ENCODE measurements at regions not wholly inside any gene's neighbourhood (a gene's known extent, or its start where the extent isn't known, plus 50 kb on each side); places are given as distances from the start of the nearest gene placed in this dataset.

- no peak for DNase-seq (ENCODE audit: low read depth)
- H3K4me3 ChIP-seq (ENCODE audit: low read depth, low read length), result no peak overlapping the region
Observed at GRCh38 chr17:68801335-68802247, 153.6 kb downstream of the ABCA8 start.

DNA sequence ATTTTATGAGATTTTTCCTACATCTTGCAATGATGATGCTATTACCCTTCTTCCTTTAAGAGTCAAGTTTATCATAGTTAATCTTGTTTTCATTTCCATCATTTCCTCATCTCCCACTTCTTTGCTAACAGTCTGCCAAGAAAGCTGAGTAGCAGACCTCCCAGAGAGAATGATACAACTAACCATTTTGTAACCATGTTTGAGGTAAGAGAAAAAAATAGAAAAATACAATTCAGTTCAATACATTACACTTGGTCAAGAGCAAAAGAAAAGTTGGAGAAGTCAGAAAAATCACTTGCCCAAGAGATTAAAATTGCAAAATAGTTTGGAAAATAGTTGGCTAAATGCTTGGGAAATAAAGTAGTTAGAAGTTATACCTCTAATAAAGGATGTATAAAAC lies 154.4 kb downstream of the ABCA8 start:
- DNase-seq (ENCODE audit: low read depth), result peak; percentile 83
- H3K4me3 ChIP-seq (ENCODE audit: low read depth, low read length), result no peak overlapping the region

More at GRCh38 chr17:68801335-68802247, 153.6 kb downstream of the ABCA8 start:
- TF ChIP-seq, protein P1, sequence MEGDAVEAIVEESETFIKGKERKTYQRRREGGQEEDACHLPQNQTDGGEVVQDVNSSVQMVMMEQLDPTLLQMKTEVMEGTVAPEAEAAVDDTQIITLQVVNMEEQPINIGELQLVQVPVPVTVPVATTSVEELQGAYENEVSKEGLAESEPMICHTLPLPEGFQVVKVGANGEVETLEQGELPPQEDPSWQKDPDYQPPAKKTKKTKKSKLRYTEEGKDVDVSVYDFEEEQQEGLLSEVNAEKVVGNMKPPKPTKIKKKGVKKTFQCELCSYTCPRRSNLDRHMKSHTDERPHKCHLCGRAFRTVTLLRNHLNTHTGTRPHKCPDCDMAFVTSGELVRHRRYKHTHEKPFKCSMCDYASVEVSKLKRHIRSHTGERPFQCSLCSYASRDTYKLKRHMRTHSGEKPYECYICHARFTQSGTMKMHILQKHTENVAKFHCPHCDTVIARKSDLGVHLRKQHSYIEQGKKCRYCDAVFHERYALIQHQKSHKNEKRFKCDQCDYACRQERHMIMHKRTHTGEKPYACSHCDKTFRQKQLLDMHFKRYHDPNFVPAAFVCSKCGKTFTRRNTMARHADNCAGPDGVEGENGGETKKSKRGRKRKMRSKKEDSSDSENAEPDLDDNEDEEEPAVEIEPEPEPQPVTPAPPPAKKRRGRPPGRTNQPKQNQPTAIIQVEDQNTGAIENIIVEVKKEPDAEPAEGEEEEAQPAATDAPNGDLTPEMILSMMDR (IDR thresholded peaks at IDR 0.05; ENCODE audit: insufficient read depth, low read length), result no peak

GRCh38 chr17:68794636-68795434 lies 160.4 kb downstream of the ABCA8 start:
- no peak overlapping the region for H3K4me3 ChIP-seq (ENCODE audit: low read depth, low read length)
- TF ChIP-seq, protein P1 (IDR thresholded peaks at IDR 0.05; ENCODE audit: insufficient read depth, low read length), result peak; percentile 60
- DNase-seq (ENCODE audit: low read depth), result peak; percentile 87

More for the DNA sequence above, 154.4 kb downstream of the ABCA8 start:
- TF ChIP-seq, protein P1 (IDR thresholded peaks at IDR 0.05; ENCODE audit: insufficient read depth, low read length), result no peak

- TF ChIP-seq, protein P1 (IDR thresholded peaks at IDR 0.05; ENCODE audit: insufficient read depth, low read length), result no peak
- peak; percentile 13 for DNase-seq (ENCODE audit: low read depth)
- H3K4me3 ChIP-seq (ENCODE audit: low read depth, low read length), result no peak overlapping the region
Observed at GRCh38 chr17:68792873-68793272, 162.3 kb downstream of the ABCA8 start.

GRCh38 chr17:68792042-68792685 lies 163.0 kb downstream of the ABCA8 start:
- H3K4me3 ChIP-seq (ENCODE audit: low read depth, low read length), result no peak overlapping the region
- TF ChIP-seq, protein P1 (IDR thresholded peaks at IDR 0.05; ENCODE audit: insufficient read depth, low read length), result no peak

GRCh38 chr17:68790931-68791330 lies 164.3 kb downstream of the ABCA8 start:
- TF ChIP-seq, protein P1 (IDR thresholded peaks at IDR 0.05; ENCODE audit: insufficient read depth, low read length), result no peak
- H3K4me3 ChIP-seq (ENCODE audit: low read depth, low read length), result no peak overlapping the region
- peak; percentile 99 for DNase-seq (ENCODE audit: low read depth)

More at GRCh38 chr17:68792042-68792685, 163.0 kb downstream of the ABCA8 start:
- DNase-seq (ENCODE audit: low read depth), result peak; percentile 97

All from fibroblast of the aortic adventitia (primary cell).